ENCODE measurements at regions not wholly inside any gene's neighbourhood (a gene's known extent, or its start where the extent isn't known, plus 50 kb on each side); places are given as distances from the start of the nearest gene placed in this dataset.

- Histone ChIP-seq H4K8ac (ENCODE audit: low read depth, low read length) (no peak overlapping the region), H3K14ac (ENCODE audit: low read length) (no peak overlapping the region), H2BK5ac (ENCODE audit: low read length) (no peak overlapping the region), H3K27ac (replicated peaks; ENCODE audit: low read length) (no peak overlapping the region), H3K36me3 (replicated peaks in 1 of 2; ENCODE audit: control insufficient read depth in 2 of 2, insufficient read depth in 2 of 2, low read length in 2 of 2) (no peaks in the 10 kb centered on the region), H2AFZ (ENCODE audit: low read length) (no peak overlapping the region), H2BK12ac (ENCODE audit: low read length) (no peak overlapping the region), H3K4me2 (ENCODE audit: insufficient read depth, low read length, poor library complexity, severe bottlenecking) (no peak overlapping the region), H3K27me3 (ENCODE audit: control insufficient read depth in 3 of 3, insufficient read depth in 3 of 3, low read depth in 1 of 3, low read length in 3 of 3) (no peaks in the 10 kb centered on the region), H3K18ac (ENCODE audit: low read length) (no peak overlapping the region), H2BK15ac (ENCODE audit: low read length) (no peak overlapping the region), H2BK120ac (ENCODE audit: low read depth, low read length) (no peak overlapping the region), H3K4me1 (ENCODE audit: control insufficient read depth in 2 of 2, insufficient read depth in 1 of 2, low read depth in 1 of 2, low read length in 2 of 2) (peaks cover 1 to 5% of the 10 kb centered on the region in 2 donors), H3K79me1 (ENCODE audit: low read depth, low read length) (no peaks in the 10 kb centered on the region), H3K9me3 (replicated peaks in 1 of 2; ENCODE audit: control insufficient read depth in 2 of 2, insufficient read depth in 1 of 2, low read depth in 1 of 2, low read length in 2 of 2) (no peaks in the 10 kb centered on the region), H4K91ac (ENCODE audit: low read depth, low read length, poor library complexity) (no peak overlapping the region), H2AK5ac (ENCODE audit: low read depth, low read length) (no peak overlapping the region), H3K4me3 (ENCODE audit: low read length in 2 of 2) (no peak overlapping the region), H3K23ac (ENCODE audit: low read depth, low read length, poor library complexity) (no peak overlapping the region), H3K4ac (ENCODE audit: low read length) (no peak overlapping the region), H3K9ac (ENCODE audit: low read depth, low read length, poor library complexity) (no peak overlapping the region)
- no CpG with 5 or more reads among the region's 3 CpGs for WGBS, 2 donors (ENCODE audit: extremely low coverage in 2 of 2, insufficient read length in 2 of 2, insufficient replicate concordance in 1 of 2)
- DNase-seq (ENCODE audit: low spot score), result no peak
These were observed 171.3 kb downstream of the SNCA start for GRCh38 chr4:89665662-89666061.

- Histone ChIP-seq H3K9me3 (replicated peaks in 1 of 2; ENCODE audit: control insufficient read depth in 2 of 2, insufficient read depth in 1 of 2, low read depth in 1 of 2, low read length in 2 of 2) (no peaks in the 10 kb centered on the region), H2BK120ac (ENCODE audit: low read depth, low read length) (no peak overlapping the region), H2AK5ac (ENCODE audit: low read depth, low read length) (no peak overlapping the region), H2AFZ (ENCODE audit: low read length) (no peak overlapping the region), H3K27ac (replicated peaks; ENCODE audit: low read length) (no peak overlapping the region), H3K79me1 (ENCODE audit: low read depth, low read length) (no peaks in the 10 kb centered on the region), H3K27me3 (ENCODE audit: control insufficient read depth in 3 of 3, insufficient read depth in 3 of 3, low read depth in 1 of 3, low read length in 3 of 3) (no peaks in the 10 kb centered on the region), H3K18ac (ENCODE audit: low read length) (no peak overlapping the region), H3K23ac (ENCODE audit: low read depth, low read length, poor library complexity) (no peak overlapping the region), H4K8ac (ENCODE audit: low read depth, low read length) (no peak overlapping the region), H3K36me3 (replicated peaks in 1 of 2; ENCODE audit: control insufficient read depth in 2 of 2, insufficient read depth in 2 of 2, low read length in 2 of 2) (no peaks in the 10 kb centered on the region), H3K4me2 (ENCODE audit: insufficient read depth, low read length, poor library complexity, severe bottlenecking) (no peak overlapping the region), H3K4ac (ENCODE audit: low read length) (no peak overlapping the region), H2BK5ac (ENCODE audit: low read length) (no peak overlapping the region), H4K91ac (ENCODE audit: low read depth, low read length, poor library complexity) (no peak overlapping the region), H2BK12ac (ENCODE audit: low read length) (no peak overlapping the region), H3K9ac (ENCODE audit: low read depth, low read length, poor library complexity) (no peak overlapping the region), H2BK15ac (ENCODE audit: low read length) (no peak overlapping the region), H3K4me3 (ENCODE audit: low read length in 2 of 2) (no peak overlapping the region), H3K14ac (ENCODE audit: low read length) (no peak overlapping the region), H3K4me1 (ENCODE audit: control insufficient read depth in 2 of 2, insufficient read depth in 1 of 2, low read depth in 1 of 2, low read length in 2 of 2) (peaks cover 1 to 5% of the 10 kb centered on the region in 2 donors)
- DNase-seq (ENCODE audit: low spot score), result no peak
These were observed 172.4 kb downstream of the SNCA start for GRCh38 chr4:89664521-89664920.

- peaks cover 3 to 5% of the 10 kb centered on the region in 2 donors for H3K4me1 ChIP-seq (ENCODE audit: control insufficient read depth in 2 of 2, insufficient read depth in 1 of 2, low read depth in 1 of 2, low read length in 2 of 2)
- no peak overlapping the region for H3K23ac ChIP-seq (ENCODE audit: low read depth, low read length, poor library complexity)
- no peak overlapping the region for H4K91ac ChIP-seq (ENCODE audit: low read depth, low read length, poor library complexity)
- no peak overlapping the region for H3K4me3 ChIP-seq (ENCODE audit: low read length in 2 of 2)
- H3K9me3 ChIP-seq (replicated peaks in 1 of 2; ENCODE audit: control insufficient read depth in 2 of 2, insufficient read depth in 1 of 2, low read depth in 1 of 2, low read length in 2 of 2), result no peaks in the 10 kb centered on the region
- no peak overlapping the region for H4K8ac ChIP-seq (ENCODE audit: low read depth, low read length)
- H3K4me2 ChIP-seq (ENCODE audit: insufficient read depth, low read length, poor library complexity, severe bottlenecking), result no peak overlapping the region
- no peak overlapping the region for H3K27ac ChIP-seq (replicated peaks; ENCODE audit: low read length)
- H2BK12ac ChIP-seq (ENCODE audit: low read length), result no peak overlapping the region
- WGBS, 2 donors (ENCODE audit: extremely low coverage in 2 of 2, insufficient read length in 2 of 2, insufficient replicate concordance in 1 of 2), result no CpG with 5 or more reads among the region's 3 CpGs
- no peak overlapping the region for H3K18ac ChIP-seq (ENCODE audit: low read length)
- DNase-seq (ENCODE audit: low spot score), result no peak
- H2BK120ac ChIP-seq (ENCODE audit: low read depth, low read length), result no peak overlapping the region
- H3K27me3 ChIP-seq (ENCODE audit: control insufficient read depth in 3 of 3, insufficient read depth in 3 of 3, low read depth in 1 of 3, low read length in 3 of 3), result no peaks in the 10 kb centered on the region
- H3K9ac ChIP-seq (ENCODE audit: low read depth, low read length, poor library complexity), result no peak overlapping the region
- no peak overlapping the region for H3K4ac ChIP-seq (ENCODE audit: low read length)
- H3K14ac ChIP-seq (ENCODE audit: low read length), result no peak overlapping the region
- no peak overlapping the region for H2BK5ac ChIP-seq (ENCODE audit: low read length)
- no peak overlapping the region for H2BK15ac ChIP-seq (ENCODE audit: low read length)
- H3K79me1 ChIP-seq (ENCODE audit: low read depth, low read length), result no peaks in the 10 kb centered on the region
- peak overlapping the region; percentile 43 for H2AFZ ChIP-seq (ENCODE audit: low read length)
- no peak overlapping the region for H2AK5ac ChIP-seq (ENCODE audit: low read depth, low read length)
- no peaks in the 10 kb centered on the region for H3K36me3 ChIP-seq (replicated peaks in 1 of 2; ENCODE audit: control insufficient read depth in 2 of 2, insufficient read depth in 2 of 2, low read length in 2 of 2)
These were observed 175.6 kb downstream of the SNCA start for GRCh38 chr4:89661173-89661899.

GRCh38 chr4:89660444-89661172, 176.4 kb downstream of the SNCA start:
- H3K9me3 ChIP-seq (replicated peaks in 1 of 2; ENCODE audit: control insufficient read depth in 2 of 2, insufficient read depth in 1 of 2, low read depth in 1 of 2, low read length in 2 of 2), result no peaks in the 10 kb centered on the region
- WGBS, 2 donors (ENCODE audit: extremely low coverage in 2 of 2, insufficient read length in 2 of 2, insufficient replicate concordance in 1 of 2), result no CpG with 5 or more reads among the region's 4 CpGs

More at GRCh38 chr4:89660444-89661172, 176.4 kb downstream of the SNCA start:
- no peak for DNase-seq (ENCODE audit: low spot score)
- Histone ChIP-seq H2AFZ (ENCODE audit: low read length) (no peak overlapping the region), H3K4me1 (ENCODE audit: control insufficient read depth in 2 of 2, insufficient read depth in 1 of 2, low read depth in 1 of 2, low read length in 2 of 2) (peaks cover 3 to 5% of the 10 kb centered on the region in 2 donors), H3K36me3 (replicated peaks in 1 of 2; ENCODE audit: control insufficient read depth in 2 of 2, insufficient read depth in 2 of 2, low read length in 2 of 2) (no peaks in the 10 kb centered on the region), H3K4ac (ENCODE audit: low read length) (no peak overlapping the region), H3K18ac (ENCODE audit: low read length) (no peak overlapping the region), H4K91ac (ENCODE audit: low read depth, low read length, poor library complexity) (no peak overlapping the region), H3K4me3 (ENCODE audit: low read length in 2 of 2) (no peak overlapping the region), H2AK5ac (ENCODE audit: low read depth, low read length) (no peak overlapping the region), H4K8ac (ENCODE audit: low read depth, low read length) (no peak overlapping the region), H3K27ac (replicated peaks; ENCODE audit: low read length) (no peak overlapping the region), H2BK5ac (ENCODE audit: low read length) (no peak overlapping the region), H2BK15ac (ENCODE audit: low read length) (no peak overlapping the region), H3K4me2 (ENCODE audit: insufficient read depth, low read length, poor library complexity, severe bottlenecking) (no peak overlapping the region), H3K14ac (ENCODE audit: low read length) (no peak overlapping the region), H3K79me1 (ENCODE audit: low read depth, low read length) (no peaks in the 10 kb centered on the region), H3K23ac (ENCODE audit: low read depth, low read length, poor library complexity) (no peak overlapping the region), H3K9ac (ENCODE audit: low read depth, low read length, poor library complexity) (no peak overlapping the region), H2BK12ac (ENCODE audit: low read length) (no peak overlapping the region), H2BK120ac (ENCODE audit: low read depth, low read length) (no peak overlapping the region), H3K27me3 (ENCODE audit: control insufficient read depth in 3 of 3, insufficient read depth in 3 of 3, low read depth in 1 of 3, low read length in 3 of 3) (no peaks in the 10 kb centered on the region)

All from neuronal stem cell (in vitro differentiated cells).